Caco-2 (cell line): ENCODE measurements at regions not wholly inside any gene's neighbourhood (a gene's known extent, or its start where the extent isn't known, plus 50 kb on each side); places are given as distances from the start of the nearest gene placed in this dataset.

Experiments used
- BruUV-seq: library from RNA; stranded (reverse); fragments of 400-500 nt; replicated peaks from 2 replicates; lab custom pipeline; 2021; lab: Mats Ljungman, UMichigan
- CTCF ChIA-PET: fragments of 300-600 bp; sonication (Branson Sonifier 250); formaldehyde crosslinking; loops from one replicate; lab custom pipeline; 2022; ENCODE audit warnings: antibody characterized with exemption; lab: Charles Lee
- POLR2A ChIA-PET: fragments of 300-600 bp; sonication (Branson Sonifier 250); formaldehyde crosslinking; loops from one replicate; lab custom pipeline; 2022; ENCODE audit warnings: antibody characterized with exemption; lab: Charles Lee
- DNase-seq, 2 experiments: peaks; one replicate each; pipeline versions ENCODE4 v3.0.0 to v3.0.0-alpha.2; 2020 to 2022
- H3K27me3 ChIP-seq: replicated peaks from 2 replicates; pipeline ENCODE4 v1.6.0; 2011; ENCODE audit warnings: low read length; ENCODE audit not compliant: control insufficient read depth, insufficient read depth
- H3K36me3 ChIP-seq: 2 replicates; pipeline ENCODE4 v1.5.1; 2011; ENCODE audit warnings: low read length; ENCODE audit not compliant: control insufficient read depth, insufficient read depth
- H3K4me1 ChIP-seq: fragments of 250-450 bp; sonication (Bioruptor Pico); 2 replicates; pipeline ENCODE4 v1.5.1; 2020; ENCODE audit warnings: mild to moderate bottlenecking
- H3K4me3 ChIP-seq: 2 replicates; pipeline ENCODE4 v1.5.1; 2011; ENCODE audit warnings: low read depth, mild to moderate bottlenecking, control low read depth, low read length
- H3K9me3 ChIP-seq: fragments of 250-450 bp; sonication (Bioruptor Pico); 2 replicates; pipeline ENCODE4 v1.5.1; 2020; ENCODE audit warnings: mild to moderate bottlenecking, moderate library complexity
- H3K27ac Mint-ChIP-seq: one replicate; pipeline ENCODE4 v1.8.0; 2022; ENCODE audit warnings: mixed read lengths; ENCODE audit not compliant: unreplicated experiment
- H3K27me3 Mint-ChIP-seq: one replicate; pipeline ENCODE4 v1.8.0; 2022; ENCODE audit warnings: mixed read lengths; ENCODE audit not compliant: insufficient read depth, unreplicated experiment
- H3K36me3 Mint-ChIP-seq: one replicate; pipeline ENCODE4 v1.8.0; 2022; ENCODE audit warnings: mild to moderate bottlenecking, mixed read lengths; ENCODE audit not compliant: insufficient read depth, unreplicated experiment
- H3K4me1 Mint-ChIP-seq: one replicate; pipeline ENCODE4 v1.8.0; 2022; ENCODE audit warnings: low read depth, mixed read lengths; ENCODE audit not compliant: unreplicated experiment
- H3K4me3 Mint-ChIP-seq: one replicate; pipeline ENCODE4 v1.8.0; 2022; ENCODE audit warnings: mild to moderate bottlenecking, moderate library complexity, mixed read lengths; ENCODE audit not compliant: unreplicated experiment
- H3K9me3 Mint-ChIP-seq: one replicate; pipeline ENCODE4 v1.8.0; 2022; ENCODE audit warnings: mixed read lengths; ENCODE audit not compliant: unreplicated experiment
- intact Hi-C: fragments of 100-400 bp; cut with micrococcal nuclease; formaldehyde crosslinking; loops from one replicate; pipeline ENCODE4 v1.10.0; 2022; ENCODE audit not compliant: unreplicated experiment
- TF ChIP-seq, protein P1 (sequence below), 2 experiments: fragments of 200-600 bp in 1 of 2; IDR thresholded peaks; 1 replicate in 1 of 2; 2 replicates in 1 of 2; pipeline versions ENCODE4 v1.5.1 to v1.8.0; 2011 to 2022; ENCODE audit warnings: antibody characterized with exemption in 1 of 2, control low read depth in 1 of 2, inconsistent platforms in 1 of 2, low read depth in 1 of 2, low read length in 1 of 2, mild to moderate bottlenecking in 1 of 2, moderate library complexity in 1 of 2; ENCODE audit not compliant: insufficient read depth in 1 of 2, severe bottlenecking in 1 of 2, unreplicated experiment in 1 of 2

DNA sequence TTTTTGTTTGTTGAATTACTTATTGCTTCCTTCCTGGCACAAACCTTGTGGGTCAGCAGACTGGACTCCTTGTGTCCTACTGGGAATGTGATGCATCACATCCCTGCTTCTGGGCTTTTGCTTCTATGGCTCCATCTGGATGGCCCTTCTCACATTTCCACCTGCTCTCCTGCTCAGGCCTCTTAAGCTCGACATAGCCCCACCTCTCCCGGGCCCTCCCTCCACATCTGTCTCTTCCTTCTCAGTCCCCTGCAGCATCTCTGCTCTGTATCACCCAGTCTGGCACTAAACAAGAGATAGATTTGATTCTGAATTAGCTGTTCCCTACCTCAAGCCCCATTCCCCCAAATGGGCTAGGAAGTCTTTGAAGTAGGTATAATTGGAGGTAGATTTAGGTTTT, 356.8 kb downstream of the DHX35 start:
- no peak overlapping the region for H3K4me3 ChIP-seq
- BruUV-seq: no TSS peak
- no peaks in the 10 kb centered on the region for H3K9me3 Mint-ChIP-seq
- H3K27me3 ChIP-seq: 0 out of 2 replicates have a peak, but pooled peaks cover 2% of the 10 kb centered on the region
- no peaks in the 10 kb centered on the region for H3K9me3 ChIP-seq
- H3K4me3 Mint-ChIP-seq: no peak overlapping the region
- ChIA-PET POLR2A (no interaction called here), CTCF (no interaction called here)
- TF ChIP-seq, protein P1, sequence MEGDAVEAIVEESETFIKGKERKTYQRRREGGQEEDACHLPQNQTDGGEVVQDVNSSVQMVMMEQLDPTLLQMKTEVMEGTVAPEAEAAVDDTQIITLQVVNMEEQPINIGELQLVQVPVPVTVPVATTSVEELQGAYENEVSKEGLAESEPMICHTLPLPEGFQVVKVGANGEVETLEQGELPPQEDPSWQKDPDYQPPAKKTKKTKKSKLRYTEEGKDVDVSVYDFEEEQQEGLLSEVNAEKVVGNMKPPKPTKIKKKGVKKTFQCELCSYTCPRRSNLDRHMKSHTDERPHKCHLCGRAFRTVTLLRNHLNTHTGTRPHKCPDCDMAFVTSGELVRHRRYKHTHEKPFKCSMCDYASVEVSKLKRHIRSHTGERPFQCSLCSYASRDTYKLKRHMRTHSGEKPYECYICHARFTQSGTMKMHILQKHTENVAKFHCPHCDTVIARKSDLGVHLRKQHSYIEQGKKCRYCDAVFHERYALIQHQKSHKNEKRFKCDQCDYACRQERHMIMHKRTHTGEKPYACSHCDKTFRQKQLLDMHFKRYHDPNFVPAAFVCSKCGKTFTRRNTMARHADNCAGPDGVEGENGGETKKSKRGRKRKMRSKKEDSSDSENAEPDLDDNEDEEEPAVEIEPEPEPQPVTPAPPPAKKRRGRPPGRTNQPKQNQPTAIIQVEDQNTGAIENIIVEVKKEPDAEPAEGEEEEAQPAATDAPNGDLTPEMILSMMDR (IDR thresholded peaks at IDR 0.05; ENCODE audit: insufficient read depth in 1 of 2, low read depth in 1 of 2, low read length in 1 of 2, severe bottlenecking in 1 of 2, unreplicated experiment in 1 of 2): no peak
- H3K4me1 Mint-ChIP-seq: no peaks in the 10 kb centered on the region
- H3K27me3 Mint-ChIP-seq: peaks cover 18% of the 10 kb centered on the region
- intact Hi-C loops: no loop called here
- no peaks in the 10 kb centered on the region for H3K4me1 ChIP-seq
- no peak overlapping the region for H3K27ac Mint-ChIP-seq
- DNase-seq: no peak
- H3K36me3 ChIP-seq: no peaks in the 10 kb centered on the region
- no peaks in the 10 kb centered on the region for H3K36me3 Mint-ChIP-seq

DNA sequence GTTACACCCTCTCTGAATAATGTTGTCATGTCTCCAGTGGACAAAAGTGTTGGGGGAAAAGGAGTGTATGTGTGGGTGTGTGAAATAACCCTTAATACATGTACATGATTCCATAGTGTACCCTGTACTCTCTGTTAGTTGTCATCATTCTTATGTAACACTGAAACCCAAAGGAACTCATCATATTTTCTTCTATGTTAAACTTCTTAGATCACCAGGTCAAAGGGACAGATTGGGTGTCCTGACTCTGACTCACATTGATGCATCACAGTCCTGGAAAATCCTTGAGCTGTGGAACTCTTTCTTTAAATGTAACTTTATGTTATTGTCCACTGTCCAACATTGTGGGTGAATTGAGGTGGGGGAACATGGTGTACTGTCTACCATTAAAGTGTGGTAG, 350.5 kb downstream of the DHX35 start:
- no peaks in the 10 kb centered on the region for H3K4me1 Mint-ChIP-seq
- H3K27me3 Mint-ChIP-seq: peaks cover 22% of the 10 kb centered on the region
- ChIA-PET CTCF (no interaction called here), POLR2A (no interaction called here)
- H3K36me3 Mint-ChIP-seq: no peaks in the 10 kb centered on the region
- Histone ChIP-seq H3K36me3 (no peaks in the 10 kb centered on the region), H3K4me3 (no peak overlapping the region), H3K27me3 (no peaks in the 10 kb centered on the region), H3K9me3 (no peaks in the 10 kb centered on the region), H3K4me1 (no peaks in the 10 kb centered on the region)
- no peak for DNase-seq
- no peak overlapping the region for H3K27ac Mint-ChIP-seq
- H3K4me3 Mint-ChIP-seq: no peak overlapping the region
- TF ChIP-seq, protein P1 (IDR thresholded peaks at IDR 0.05; ENCODE audit: insufficient read depth in 1 of 2, low read depth in 1 of 2, low read length in 1 of 2, severe bottlenecking in 1 of 2, unreplicated experiment in 1 of 2): no peak
- no peaks in the 10 kb centered on the region for H3K9me3 Mint-ChIP-seq
- no TSS peak for BruUV-seq
- intact Hi-C loops: no loop called here

- peaks cover 21% of the 10 kb centered on the region for H3K27me3 Mint-ChIP-seq
- TF ChIP-seq, protein P1 (IDR thresholded peaks at IDR 0.05; ENCODE audit: insufficient read depth in 1 of 2, low read depth in 1 of 2, low read length in 1 of 2, severe bottlenecking in 1 of 2, unreplicated experiment in 1 of 2): no peak
- Histone ChIP-seq H3K27me3 (no peaks in the 10 kb centered on the region), H3K36me3 (no peaks in the 10 kb centered on the region), H3K4me1 (no peaks in the 10 kb centered on the region), H3K9me3 (no peaks in the 10 kb centered on the region), H3K4me3 (no peak overlapping the region)
- H3K4me3 Mint-ChIP-seq: no peak overlapping the region
- ChIA-PET POLR2A (no interaction called here), CTCF (no interaction called here)
- H3K9me3 Mint-ChIP-seq: no peaks in the 10 kb centered on the region
- H3K27ac Mint-ChIP-seq: no peak overlapping the region
- no peak for DNase-seq
- BruUV-seq: no TSS peak
- H3K4me1 Mint-ChIP-seq: no peaks in the 10 kb centered on the region
- intact Hi-C loops: no loop called here
- no peaks in the 10 kb centered on the region for H3K36me3 Mint-ChIP-seq
Observed at GRCh38 chr20:39311851-39312506, 349.8 kb downstream of the DHX35 start.
